SK-N-SH (cell line): ENCODE measurements at regions not wholly inside any gene's neighbourhood (a gene's known extent, or its start where the extent isn't known, plus 50 kb on each side); places are given as distances from the start of the nearest gene placed in this dataset.

Experiments
- CTCF ChIA-PET: fragments of 300-600, 350-600 bp; formaldehyde crosslinking; extraction: SDS; loops from one replicate; lab custom pipeline; 2021; lab: Yijun Ruan, JAX
- POLR2A ChIA-PET: fragments of 350-600 bp; sonication (Branson Sonifier 250); formaldehyde crosslinking; extraction: SDS; loops from one replicate; lab custom pipeline; 2020; ENCODE audit warnings: antibody characterized with exemption, inconsistent platforms; lab: Yijun Ruan, JAX
- DNase-seq: peaks from one replicate; pipeline ENCODE4 v3.0.0; 2012
- H2AFZ ChIP-seq: fragments of 200-600 bp; sonication (generic); 2 replicates; pipeline ENCODE4 v1.8.1; 2016; ENCODE audit warnings: antibody characterized with exemption, mild to moderate bottlenecking, low read depth
- H3F3A ChIP-seq: fragments of 200-600 bp; sonication (generic); replicated peaks from 2 replicates; pipeline ENCODE3; 2016; ENCODE audit warnings: antibody characterized with exemption, mild to moderate bottlenecking; ENCODE audit not compliant: insufficient read depth
- H3K27ac ChIP-seq, 2 experiments: fragments of 200-500 bp in 1 of 2; fragments of 200-600 bp in 1 of 2; sonication (Bioruptor generic) in 1 of 2; sonication (generic), shearing (Covaris generic) in 1 of 2; 2 replicates each; pipeline versions ENCODE4 v1.5.1 to v1.6.1; 2014 to 2016; ENCODE audit warnings: low read depth in 2 of 2, inconsistent platforms in 1 of 2, low read length in 1 of 2, mild to moderate bottlenecking in 1 of 2, mixed read lengths in 1 of 2
- H3K27me3 ChIP-seq: fragments of 200-600 bp; sonication (generic), shearing (Covaris generic); 2 replicates; pipeline ENCODE4 v1.6.1; 2016; ENCODE audit warnings: mixed run types; ENCODE audit not compliant: insufficient read depth
- H3K36me3 ChIP-seq, 2 experiments: fragments of 200-500 bp in 1 of 2; fragments of 200-600 bp in 1 of 2; sonication (Bioruptor generic) in 1 of 2; sonication (generic) in 1 of 2; replicated peaks in 1 of 2; 2 replicates each; pipeline versions ENCODE3 to v1.5.1; 2014 to 2016; ENCODE audit warnings: low read length in 1 of 2, mild to moderate bottlenecking in 1 of 2; ENCODE audit not compliant: insufficient read depth in 2 of 2, control insufficient read depth in 1 of 2
- H3K4me1 ChIP-seq, 2 experiments: fragments of 200-500 bp in 1 of 2; fragments of 200-600 bp in 1 of 2; sonication (Bioruptor generic) in 1 of 2; sonication (generic), shearing (Covaris generic) in 1 of 2; 2 replicates each; pipeline versions ENCODE4 v1.5.1 to v1.6.1; 2014 to 2016; ENCODE audit warnings: low read depth in 1 of 2, low read length in 1 of 2, mixed run types in 1 of 2; ENCODE audit not compliant: insufficient read depth in 2 of 2, control insufficient read depth in 1 of 2
- H3K4me2 ChIP-seq: fragments of 200-600 bp; sonication (generic), shearing (Covaris generic); 2 replicates; pipeline ENCODE4 v1.6.1; 2017; ENCODE audit warnings: mixed run types
- H3K4me3 ChIP-seq, 2 experiments: fragments of 200-500 bp in 1 of 2; fragments of 200-600 bp in 1 of 2; sonication (Bioruptor generic) in 1 of 2; sonication (generic), shearing (Covaris generic) in 1 of 2; 2 replicates each; pipeline versions ENCODE4 v1.5.1 to v1.8.1; 2014 to 2016; ENCODE audit warnings: low read depth in 2 of 2, inconsistent platforms in 1 of 2, low read length in 1 of 2, mild to moderate bottlenecking in 1 of 2, mixed read lengths in 1 of 2, moderate library complexity in 1 of 2
- H3K79me2 ChIP-seq: fragments of 200-600 bp; sonication (generic); 2 replicates; pipeline ENCODE4 v1.8.1; 2017; ENCODE audit warnings: mild to moderate bottlenecking; ENCODE audit not compliant: insufficient read depth
- H3K9ac ChIP-seq: fragments of 200-600 bp; sonication (generic); 2 replicates; pipeline ENCODE4 v1.6.1; 2017; ENCODE audit warnings: mixed run types
- H3K9me2 ChIP-seq: fragments of 200-600 bp; sonication (generic); 2 replicates; pipeline ENCODE4 v1.6.1; 2017; ENCODE audit warnings: mixed run types
- H3K9me3 ChIP-seq: fragments of 200-600 bp; sonication (generic); 2 replicates; pipeline ENCODE4 v1.6.1; 2017; ENCODE audit warnings: mixed run types, mild to moderate bottlenecking, moderate library complexity
- H4K20me1 ChIP-seq: fragments of 200-600 bp; sonication (generic); 2 replicates; pipeline ENCODE4 v1.6.1; 2017; ENCODE audit warnings: mild to moderate bottlenecking, mixed run types; ENCODE audit not compliant: insufficient read depth
- CHD2 ChIP-seq: fragments of 150-350 bp; IDR thresholded peaks from 2 replicates; pipeline ENCODE4 v1.6.1; 2018; ENCODE audit warnings: low read length; ENCODE audit not compliant: partially characterized antibody
- FOSL2 ChIP-seq: IDR thresholded peaks from 2 replicates; pipeline ENCODE4 v1.4.0; 2012; ENCODE audit warnings: low read depth, mild to moderate bottlenecking, moderate library complexity, borderline replicate concordance
- FOXJ3 ChIP-seq: sonication (generic); formaldehyde crosslinking; IDR thresholded peaks from 2 replicates; pipeline ENCODE4 v1.5.1; 2020; ENCODE audit warnings: mild to moderate bottlenecking, missing genetic modification reagents
- FOXM1 ChIP-seq: IDR thresholded peaks from 2 replicates; pipeline ENCODE4 v1.4.0; 2012; ENCODE audit warnings: low read depth, mild to moderate bottlenecking
- GATA2 ChIP-seq: sonication (generic); formaldehyde crosslinking; IDR thresholded peaks from 2 replicates; pipeline ENCODE4 v1.5.0; 2020; ENCODE audit warnings: mild to moderate bottlenecking, missing genetic modification reagents
- MEF2A ChIP-seq: IDR thresholded peaks from 2 replicates; pipeline ENCODE4 v1.4.0; 2012; ENCODE audit warnings: low read depth, borderline replicate concordance
- NFIC ChIP-seq: IDR thresholded peaks from 2 replicates; pipeline ENCODE4 v1.4.0; 2012; ENCODE audit warnings: borderline replicate concordance
- NRF1 ChIP-seq: IDR thresholded peaks from 2 replicates; pipeline ENCODE4 v1.6.1; 2012; ENCODE audit warnings: low read depth, mild to moderate bottlenecking, low read length
- POLR2AphosphoS5 ChIP-seq: IDR thresholded peaks from 2 replicates; pipeline ENCODE4 v1.6.1; 2012; ENCODE audit warnings: low read depth, low read length
- RAD21 ChIP-seq: IDR thresholded peaks from 2 replicates; pipeline ENCODE4 v1.6.1; 2012; ENCODE audit warnings: mild to moderate bottlenecking, low read length
- REST ChIP-seq: IDR thresholded peaks from 2 replicates; pipeline ENCODE4 v1.6.1; 2012; ENCODE audit warnings: mild to moderate bottlenecking, low read depth, low read length, moderate library complexity
- RXRA ChIP-seq: IDR thresholded peaks from 2 replicates; pipeline ENCODE4 v1.4.0; 2012; ENCODE audit warnings: low read depth, mild to moderate bottlenecking, borderline replicate concordance
- TCF12 ChIP-seq: IDR thresholded peaks from 2 replicates; pipeline ENCODE4 v1.4.0; 2012
- USF1 ChIP-seq: IDR thresholded peaks from 2 replicates; pipeline ENCODE4 v1.4.0; 2012; ENCODE audit warnings: low read depth, borderline replicate concordance
- USF2 ChIP-seq: fragments of 150-350 bp; IDR thresholded peaks from 2 replicates; pipeline ENCODE4 v1.6.1; 2017; ENCODE audit warnings: antibody characterized with exemption, low read length, low read depth, borderline replicate concordance
- YY1 ChIP-seq: IDR thresholded peaks from 2 replicates; pipeline ENCODE4 v1.4.0; 2012; ENCODE audit warnings: low read depth, mild to moderate bottlenecking
- WGBS: methylation state at CpG from one replicate; pipeline ENCODE4 v1.1.6; 2017; ENCODE audit warnings: low lambda C conversion rate; 5-methylcytosine and 5-hydroxymethylcytosine counted together
- TF ChIP-seq, protein P1 (sequence below): fragments of 150-350 bp; IDR thresholded peaks from 2 replicates; pipeline ENCODE4 v1.6.1; 2016; ENCODE audit warnings: mild to moderate bottlenecking, low read depth, low read length
- TF ChIP-seq, protein P2 (sequence below): IDR thresholded peaks from 2 replicates; pipeline ENCODE4; 2012
- TF ChIP-seq, protein P3 (sequence below): IDR thresholded peaks from 2 replicates; pipeline ENCODE4 v1.4.0; 2012; ENCODE audit warnings: low read depth

DNA sequence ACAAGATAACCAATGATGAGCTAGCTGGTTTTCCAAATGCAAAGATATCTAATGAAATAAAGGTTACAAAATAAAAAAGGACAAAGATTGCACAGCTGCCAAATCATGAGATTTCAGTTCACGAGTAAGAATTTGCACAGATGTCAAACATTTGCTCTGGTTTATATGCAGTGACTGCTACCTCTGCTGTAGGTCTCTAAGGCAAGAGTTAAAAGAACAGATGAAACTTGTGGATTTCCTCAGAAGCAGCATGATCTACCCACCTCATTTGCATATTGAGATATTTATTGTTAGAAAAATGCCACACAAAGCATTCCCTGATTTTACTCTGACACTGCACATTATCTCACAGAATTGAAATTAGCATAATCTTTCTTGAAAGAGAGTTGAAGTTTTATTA lies 763.2 kb upstream of the ZEB2 start:
- 88% methylated on average over 1 of the region's 1 CpG for WGBS
- H3K9ac ChIP-seq: no peak overlapping the region
- no peaks in the 10 kb centered on the region for H3K9me2 ChIP-seq
- no peaks in the 10 kb centered on the region for H3K9me3 ChIP-seq
- H3K4me3 ChIP-seq: no peak overlapping the region
- H3K27ac ChIP-seq: no peak overlapping the region
- ChIA-PET POLR2A (no interaction called here), CTCF (no interaction called here)
- H3K79me2 ChIP-seq: no peaks in the 10 kb centered on the region
- H3K4me1 ChIP-seq: no peaks in the 10 kb centered on the region; a peak in 1 of 4 replicates
- no peak for TF ChIP-seq RXRA
- no peak for TF ChIP-seq NRF1
- TF ChIP-seq, protein P1, sequence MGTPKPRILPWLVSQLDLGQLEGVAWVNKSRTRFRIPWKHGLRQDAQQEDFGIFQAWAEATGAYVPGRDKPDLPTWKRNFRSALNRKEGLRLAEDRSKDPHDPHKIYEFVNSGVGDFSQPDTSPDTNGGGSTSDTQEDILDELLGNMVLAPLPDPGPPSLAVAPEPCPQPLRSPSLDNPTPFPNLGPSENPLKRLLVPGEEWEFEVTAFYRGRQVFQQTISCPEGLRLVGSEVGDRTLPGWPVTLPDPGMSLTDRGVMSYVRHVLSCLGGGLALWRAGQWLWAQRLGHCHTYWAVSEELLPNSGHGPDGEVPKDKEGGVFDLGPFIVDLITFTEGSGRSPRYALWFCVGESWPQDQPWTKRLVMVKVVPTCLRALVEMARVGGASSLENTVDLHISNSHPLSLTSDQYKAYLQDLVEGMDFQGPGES: no peak
- TF ChIP-seq FOXJ3: no peak
- no peak for TF ChIP-seq USF1
- TF ChIP-seq, protein P2, sequence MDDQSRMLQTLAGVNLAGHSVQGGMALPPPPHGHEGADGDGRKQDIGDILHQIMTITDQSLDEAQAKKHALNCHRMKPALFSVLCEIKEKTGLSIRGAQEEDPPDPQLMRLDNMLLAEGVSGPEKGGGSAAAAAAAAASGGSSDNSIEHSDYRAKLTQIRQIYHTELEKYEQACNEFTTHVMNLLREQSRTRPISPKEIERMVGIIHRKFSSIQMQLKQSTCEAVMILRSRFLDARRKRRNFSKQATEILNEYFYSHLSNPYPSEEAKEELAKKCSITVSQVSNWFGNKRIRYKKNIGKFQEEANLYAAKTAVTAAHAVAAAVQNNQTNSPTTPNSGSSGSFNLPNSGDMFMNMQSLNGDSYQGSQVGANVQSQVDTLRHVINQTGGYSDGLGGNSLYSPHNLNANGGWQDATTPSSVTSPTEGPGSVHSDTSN: no peak
- no peak for TF ChIP-seq TCF12
- no peak for TF ChIP-seq MEF2A
- no peak for TF ChIP-seq GATA2 (CRISPR knock-in tag)
- TF ChIP-seq, protein P3, sequence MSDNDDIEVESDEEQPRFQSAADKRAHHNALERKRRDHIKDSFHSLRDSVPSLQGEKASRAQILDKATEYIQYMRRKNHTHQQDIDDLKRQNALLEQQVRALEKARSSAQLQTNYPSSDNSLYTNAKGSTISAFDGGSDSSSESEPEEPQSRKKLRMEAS: no peak
- TF ChIP-seq USF2: no peak
- no peak for TF ChIP-seq POLR2AphosphoS5
- no peak for TF ChIP-seq FOSL2
- TF ChIP-seq YY1: no peak
- no peak for TF ChIP-seq FOXM1
- TF ChIP-seq RAD21: no peak
- TF ChIP-seq NFIC: no peak
- TF ChIP-seq REST: no peak
- TF ChIP-seq CHD2: no peak
- TF ChIP-seq, all 33 proteins: peak for 0
- Histone ChIP-seq H3K27me3 (no peaks in the 10 kb centered on the region), H3K36me3 (no peaks in the 10 kb centered on the region), H4K20me1 (no peaks in the 10 kb centered on the region), H3F3A (peaks cover 3% of the 10 kb centered on the region), H2AFZ (no peak overlapping the region), H3K4me2 (no peak overlapping the region)
- no peak for DNase-seq
